MV-4-11 (cell line): ENCODE measurements at regions not wholly inside any gene's neighbourhood (a gene's known extent, or its start where the extent isn't known, plus 50 kb on each side); places are given as distances from the start of the nearest gene placed in this dataset.
"Not testable (repeated sequence)": the region's sequence is repeated elsewhere in the genome, so short reads cannot be mapped to it uniquely, and the experiment has no call there.

Experiments
- DNase-seq: peaks from one replicate; lab custom pipeline; 2025; lab: John Stamatoyannopoulos, UW

GRCh38 chr21:35982717-35983116 lies 77.6 kb downstream of the SETD4 start:
- DNase-seq: no peak

DNA sequence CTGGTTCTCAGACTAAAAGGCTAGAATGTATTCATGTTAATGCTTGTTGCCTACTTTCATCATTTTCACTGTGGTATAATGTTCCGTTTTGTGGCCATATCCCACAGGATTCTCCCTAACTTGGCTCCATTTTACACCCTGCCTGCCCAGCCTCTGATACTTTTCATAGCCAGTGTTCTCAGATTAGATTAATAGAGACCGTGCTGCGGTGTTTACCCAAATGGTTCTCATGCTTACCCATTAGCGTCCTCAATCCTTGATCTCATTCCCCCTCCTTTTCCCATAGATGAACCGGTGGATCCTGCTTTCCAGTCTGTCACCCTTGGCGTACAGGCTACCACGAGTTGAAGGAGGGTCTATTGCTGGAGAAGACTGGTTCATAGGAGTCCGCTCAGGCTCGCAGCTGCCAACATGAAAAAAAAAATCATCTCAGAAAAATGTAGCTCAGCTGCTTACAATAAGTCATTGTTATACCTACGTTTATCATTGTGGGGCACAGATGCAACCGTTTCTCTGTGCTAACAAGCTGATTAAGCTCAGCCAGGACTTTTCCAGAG lies 78.7 kb downstream of the SETD4 start:
- no peak for DNase-seq

DNA sequence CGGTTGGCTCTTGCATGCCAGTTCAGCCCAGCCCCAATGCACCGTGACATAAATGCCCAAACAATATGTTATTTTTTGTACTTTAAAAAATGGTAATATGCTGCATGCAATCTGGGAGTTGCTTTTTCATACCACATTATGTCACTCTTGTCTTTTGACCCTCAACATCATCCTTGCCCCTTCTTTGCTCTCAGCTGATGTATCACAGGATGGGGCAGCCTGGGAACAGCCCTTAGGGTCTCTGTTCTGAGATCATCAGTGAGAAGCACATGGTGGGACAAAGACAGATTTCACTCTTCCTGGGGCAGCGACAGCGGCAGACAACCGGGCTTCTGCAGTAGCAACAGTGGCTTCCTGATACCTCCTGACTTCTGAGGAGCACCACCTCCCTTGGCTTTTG lies 79.5 kb downstream of the SETD4 start:
- no peak for DNase-seq

- DNase-seq: not testable (repeated sequence)
Measured at GRCh38 chr21:35977860-35978259, 82.5 kb downstream of the SETD4 start.

DNA sequence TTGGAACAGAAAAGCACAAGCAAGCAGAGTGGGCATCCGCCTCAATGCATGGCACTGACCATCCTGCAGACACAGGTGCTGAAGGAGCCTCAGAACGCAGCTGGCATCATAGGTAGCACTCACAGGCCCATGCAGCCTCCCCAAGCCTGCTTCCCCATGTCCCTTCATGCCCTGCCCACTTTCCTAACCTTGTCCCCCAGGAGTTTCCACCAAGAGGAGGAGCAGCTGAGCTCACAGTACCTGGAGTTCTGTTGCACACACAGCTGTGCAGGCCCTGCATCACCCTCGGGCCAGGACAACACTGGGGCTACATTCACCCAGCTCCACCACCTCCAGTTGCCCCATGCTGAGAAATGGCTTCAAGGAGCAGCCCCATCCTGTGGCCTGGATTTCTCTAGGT lies 83.4 kb downstream of the SETD4 start:
- DNase-seq: no peak

DNA sequence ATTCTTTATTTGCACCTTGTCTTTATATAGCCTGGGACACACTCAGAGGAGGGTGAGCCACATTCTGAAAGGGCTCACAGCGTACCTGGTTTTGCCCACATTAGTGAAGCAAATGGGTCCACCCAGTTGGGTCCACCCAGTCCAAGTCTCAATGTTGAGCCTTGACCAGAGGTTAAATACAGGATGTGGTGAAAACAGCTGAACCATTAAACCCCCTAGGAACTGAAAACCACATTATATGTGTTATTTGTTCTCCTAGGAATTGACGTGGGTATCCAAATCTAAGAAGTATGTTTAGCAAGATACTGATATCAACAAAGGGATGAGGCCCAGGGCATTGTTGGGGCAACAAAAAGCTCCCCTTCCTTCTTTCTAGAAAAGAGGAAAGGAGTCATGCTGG lies 83.8 kb downstream of the SETD4 start:
- peak; percentile 25 for DNase-seq

DNA sequence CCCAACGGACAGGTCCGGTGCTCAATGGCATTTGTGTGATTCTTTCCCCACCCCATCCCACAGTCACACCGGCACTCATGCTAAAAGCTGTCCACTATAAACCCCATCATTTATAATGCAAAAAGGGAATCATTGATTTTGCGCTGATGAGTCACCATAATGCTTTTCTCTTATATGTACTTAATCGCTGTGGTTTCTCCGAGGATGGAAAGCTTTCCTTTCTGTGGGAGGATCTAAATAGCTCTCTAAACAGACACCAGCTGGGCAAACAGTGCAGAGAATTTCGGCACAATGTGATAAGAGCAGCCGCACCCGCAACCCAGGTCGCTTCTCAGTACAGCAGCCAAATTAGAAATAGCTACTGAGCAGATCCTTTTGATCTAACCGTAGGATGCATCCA lies 85.6 kb downstream of the SETD4 start:
- DNase-seq: peak; percentile 69

DNA sequence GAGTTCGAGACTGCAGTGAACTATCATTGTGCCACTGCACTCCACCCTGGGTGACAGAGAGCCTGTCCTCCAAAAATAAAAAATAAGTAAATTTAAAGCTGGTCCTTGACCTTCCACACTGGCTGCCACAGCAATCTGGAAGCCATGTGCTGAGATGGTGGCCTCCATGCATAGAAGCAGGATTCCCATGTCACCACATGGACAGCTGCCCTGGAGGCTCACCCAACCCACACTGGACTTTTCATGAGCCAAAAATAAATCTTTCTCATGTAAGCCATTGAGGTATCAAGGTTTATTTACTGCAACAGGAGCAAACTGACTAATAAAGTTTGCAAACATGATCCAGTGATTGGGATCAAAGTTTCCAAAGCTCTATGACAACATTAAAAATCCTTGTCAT lies 88.5 kb downstream of the SETD4 start:
- DNase-seq: no peak

GRCh38 chr21:35969281-35969680 lies 91.0 kb downstream of the SETD4 start:
- no peak for DNase-seq

DNA sequence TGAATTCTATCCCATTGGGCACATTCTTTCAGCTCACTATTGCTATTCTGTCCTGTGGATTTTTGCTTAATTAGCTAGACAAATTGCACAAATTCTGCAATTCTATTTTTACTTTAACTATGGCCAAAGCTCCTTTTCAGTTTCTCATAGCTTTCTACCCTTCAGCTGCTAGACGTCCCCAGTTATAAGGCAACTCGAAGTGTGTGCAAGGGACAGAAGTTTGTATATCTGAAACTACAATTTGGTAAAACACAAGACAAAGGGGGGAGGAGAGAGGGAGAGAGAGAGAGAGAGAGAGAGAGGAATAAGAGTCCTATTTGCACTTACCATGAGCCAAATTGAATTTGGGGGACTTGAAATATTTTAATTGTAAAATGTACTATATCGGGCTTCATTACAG lies 91.8 kb downstream of the SETD4 start:
- DNase-seq: no peak

- DNase-seq: no peak
Measured at GRCh38 chr21:35965699-35966098, 94.6 kb downstream of the SETD4 start.

- DNase-seq: no peak
Measured at GRCh38 chr21:35963920-35964451, 96.3 kb downstream of the SETD4 start.

DNA sequence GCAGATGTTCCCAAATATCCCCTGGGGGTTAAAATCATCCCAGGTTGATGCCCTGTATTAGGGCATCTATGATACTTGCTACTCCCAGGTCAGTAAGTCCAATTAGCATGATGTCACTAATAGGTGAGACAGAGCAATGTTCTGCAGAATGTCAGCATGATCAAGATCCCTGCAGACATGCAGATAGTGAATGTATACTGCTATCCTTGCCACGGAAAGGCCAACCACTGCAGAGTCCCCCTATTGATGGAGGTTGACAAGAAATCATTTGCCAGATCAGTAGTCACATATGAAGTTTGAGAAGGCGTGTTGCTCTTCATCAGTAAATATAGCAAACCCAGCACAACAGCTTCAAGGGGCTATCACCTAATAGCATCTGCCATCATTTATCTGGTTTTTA lies 97.4 kb downstream of the SETD4 start:
- no peak for DNase-seq

DNA sequence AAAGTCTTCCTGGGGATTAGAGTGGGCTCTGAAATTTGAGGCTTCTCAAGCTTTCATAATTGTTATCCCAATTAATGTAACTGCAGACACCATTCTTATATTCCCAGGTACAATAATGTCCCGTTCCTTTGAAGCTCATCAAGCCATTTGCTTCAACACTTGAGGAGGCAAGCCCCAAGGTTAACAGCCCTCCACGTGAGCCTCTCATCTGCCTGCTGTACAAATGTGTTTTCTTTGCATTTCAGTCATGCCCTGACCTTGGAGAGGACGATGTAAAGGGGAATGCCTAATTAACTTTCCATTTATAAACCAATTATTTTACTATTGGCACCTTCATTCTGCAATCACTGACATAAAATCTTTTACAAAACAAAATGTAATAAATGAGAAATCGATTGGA lies 106.3 kb downstream of the SETD4 start:
- DNase-seq: no peak

DNA sequence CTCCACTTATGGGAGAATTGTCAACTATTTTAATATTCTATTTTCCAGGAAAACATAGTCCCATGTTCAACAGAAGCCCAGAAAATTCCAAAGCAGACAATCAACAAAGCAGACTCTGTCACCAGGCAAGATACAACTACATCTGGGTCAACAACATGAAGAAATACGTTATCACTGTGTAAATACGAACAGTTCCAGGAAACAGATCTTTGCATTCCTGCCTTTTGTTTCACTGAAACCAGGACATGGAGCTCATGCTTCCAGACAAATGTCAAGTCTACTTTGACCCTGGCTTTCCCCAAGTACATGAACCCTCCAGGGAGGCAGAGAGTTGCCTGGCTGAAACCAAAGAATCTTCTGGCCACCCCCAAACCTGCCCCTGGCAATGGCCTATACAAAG lies 106.7 kb downstream of the SETD4 start:
- DNase-seq: no peak

DNA sequence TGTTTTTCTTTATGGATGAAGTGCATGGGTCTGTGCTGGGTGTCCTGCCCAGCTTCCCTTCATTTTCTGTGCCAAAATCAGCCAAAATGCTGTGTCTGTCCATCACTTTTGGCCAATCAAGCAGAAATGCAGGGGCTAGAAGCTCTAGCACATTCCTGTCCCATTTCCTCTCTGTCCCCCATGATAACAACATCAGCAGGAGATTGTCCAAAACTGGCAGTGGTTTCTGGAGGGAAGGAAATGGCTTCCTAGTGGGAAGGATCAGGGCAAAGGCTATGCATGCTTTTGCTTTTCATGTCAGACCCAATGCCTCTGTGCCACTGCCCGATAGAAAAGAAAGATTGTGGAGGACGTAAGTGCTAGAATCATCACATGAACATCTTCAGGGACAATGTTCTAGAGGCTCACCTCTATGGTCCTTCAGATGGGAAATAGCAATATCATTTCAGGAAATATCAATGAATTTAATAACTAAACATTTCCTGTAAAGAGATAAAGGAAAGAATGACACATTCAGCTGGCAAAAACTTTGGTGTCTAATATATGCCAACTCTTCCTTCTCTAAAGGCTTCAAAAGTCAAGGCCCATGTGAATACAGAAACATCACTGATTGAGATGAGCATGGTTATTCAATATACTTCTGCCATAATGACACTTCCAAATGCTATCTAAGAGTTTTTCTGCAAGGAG lies 107.5 kb downstream of the SETD4 start:
- no peak for DNase-seq

DNA sequence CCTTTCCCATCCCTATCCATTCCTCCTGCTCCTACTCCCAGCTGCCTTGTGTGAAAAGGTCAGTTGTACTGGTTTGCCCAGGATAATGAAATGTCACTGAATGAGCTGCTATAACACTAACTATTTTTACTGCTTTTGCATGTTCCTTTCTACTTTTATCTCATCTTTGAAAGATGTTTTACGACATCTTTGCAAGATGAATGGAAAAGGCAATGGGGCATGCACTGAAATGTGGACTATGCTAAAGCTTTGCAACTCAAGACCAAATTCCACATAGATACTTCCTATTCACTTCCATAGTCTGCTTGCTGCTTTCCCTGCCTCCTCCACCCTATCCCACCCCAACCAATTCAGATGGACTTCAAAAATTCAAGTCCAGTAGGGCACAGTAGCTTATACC lies 111.3 kb downstream of the SETD4 start:
- no peak for DNase-seq

DNA sequence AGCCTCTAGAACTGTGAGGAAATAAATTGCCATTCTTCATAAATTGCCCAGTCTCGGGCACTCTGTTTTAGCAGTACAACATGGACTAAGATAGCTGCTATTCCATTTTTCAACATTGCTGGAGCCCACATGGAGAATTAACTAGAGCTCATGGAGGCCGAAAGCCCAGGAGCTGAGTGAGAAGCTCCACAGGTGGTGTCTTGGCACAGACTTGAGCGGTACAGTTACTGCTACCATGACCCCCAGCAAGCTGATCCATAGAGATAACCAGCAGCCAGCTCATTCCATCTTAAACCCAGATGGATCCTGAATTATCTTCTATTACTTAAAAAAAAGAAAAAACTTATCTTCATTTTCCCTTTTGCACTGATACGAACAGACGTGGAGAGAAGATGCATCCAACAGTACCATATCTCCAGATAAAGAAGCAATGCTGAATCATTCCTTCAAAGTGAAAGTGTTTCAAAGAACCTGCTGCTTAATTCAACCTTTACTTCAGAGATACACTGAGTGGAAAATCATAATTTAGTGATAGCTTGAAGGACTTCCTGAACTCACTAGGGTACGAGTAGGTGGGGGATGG lies 115.1 kb downstream of the SETD4 start:
- DNase-seq: no peak

DNA sequence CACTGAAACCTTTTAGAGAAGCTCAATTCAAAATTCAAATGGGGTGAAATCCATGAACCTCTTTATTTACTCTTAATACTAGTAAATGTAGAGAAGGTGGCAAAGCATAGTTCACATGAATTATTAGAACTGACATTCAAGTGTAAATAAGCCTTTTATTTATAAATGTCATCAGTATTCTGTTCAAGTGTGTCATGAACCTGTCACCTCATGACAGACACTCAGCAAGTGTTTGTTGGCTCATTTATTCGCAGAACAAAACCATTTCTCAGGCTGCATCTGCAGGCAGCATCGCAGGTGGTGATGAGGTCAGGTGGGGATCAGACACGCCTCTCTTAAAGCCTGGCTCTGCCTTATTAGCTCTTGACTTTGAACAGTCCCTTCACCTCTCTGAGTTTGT lies 116.6 kb downstream of the SETD4 start:
- no peak for DNase-seq

- DNase-seq: peak; percentile 61
Measured at GRCh38 chr21:35942211-35943144, 117.8 kb downstream of the SETD4 start.

- DNase-seq: peak; percentile 78
Measured at GRCh38 chr21:35940074-35940927, 120.0 kb downstream of the SETD4 start.

GRCh38 chr21:35938446-35938845 lies 121.9 kb downstream of the SETD4 start:
- no peak for DNase-seq
